Cardiac muscle cell (in vitro differentiated cells and primary cell): ENCODE measurements at regions not wholly inside any gene's neighbourhood (a gene's known extent, or its start where the extent isn't known, plus 50 kb on each side); places are given as distances from the start of the nearest gene placed in this dataset.

Source experiments
- DNase-seq, 2 donors: peaks; one replicate each; pipeline versions ENCODE4 v3.0.0 to v3.0.0-alpha.2; 2010 to 2017; ENCODE audit warnings: low read depth in 1 of 2, low spot score in 1 of 2
- H3K27ac ChIP-seq: fragments of 200-600 bp; sonication (generic); 2 replicates; pipeline ENCODE4 v1.5.1; 2016
- H3K27me3 ChIP-seq: fragments of 200-600 bp; sonication (generic); 2 replicates; pipeline ENCODE4 v1.6.0; 2016; ENCODE audit warnings: control low read depth
- H3K36me3 ChIP-seq: fragments of 200-600 bp; sonication (generic); 2 replicates; pipeline ENCODE4 v1.5.1; 2016; ENCODE audit warnings: control low read depth
- H3K4me1 ChIP-seq: fragments of 200-600 bp; sonication (generic); 2 replicates; pipeline ENCODE4 v1.8.1; 2017; ENCODE audit warnings: low read depth, mild to moderate bottlenecking, mixed run types
- H3K4me3 ChIP-seq: fragments of 200-600 bp; sonication (generic); 2 replicates; pipeline ENCODE4 v1.5.1; 2016; ENCODE audit warnings: mild to moderate bottlenecking
- H3K9me3 ChIP-seq: fragments of 200-600 bp; sonication (generic); 2 replicates; pipeline ENCODE4 v1.5.1; 2017; ENCODE audit warnings: low read depth, mild to moderate bottlenecking, control low read depth
- CTCF ChIP-seq: IDR thresholded peaks from 2 replicates; pipeline ENCODE4 v1.5.1; 2012; ENCODE audit warnings: low read depth, mild to moderate bottlenecking, low read length

GRCh38 chr13:50629966-50630365 lies 213.5 kb downstream of the DLEU7 start:
- H3K36me3 ChIP-seq = no peaks in the 10 kb centered on the region
- DNase-seq = no peak
- no peaks in the 10 kb centered on the region for H3K4me1 ChIP-seq
- no peaks in the 10 kb centered on the region for H3K9me3 ChIP-seq
- no peak overlapping the region for H3K4me3 ChIP-seq
- no peak overlapping the region for H3K27ac ChIP-seq
- no peak for TF ChIP-seq CTCF
- H3K27me3 ChIP-seq = no peaks in the 10 kb centered on the region

GRCh38 chr13:50631041-50631440 lies 212.5 kb downstream of the DLEU7 start:
- TF ChIP-seq CTCF = no peak
- Histone ChIP-seq H3K36me3 (no peaks in the 10 kb centered on the region), H3K27ac (no peak overlapping the region), H3K4me1 (no peaks in the 10 kb centered on the region), H3K27me3 (no peaks in the 10 kb centered on the region), H3K4me3 (no peak overlapping the region), H3K9me3 (no peaks in the 10 kb centered on the region)
- DNase-seq = no peak

GRCh38 chr13:50634339-50634738 lies 209.2 kb downstream of the DLEU7 start:
- Histone ChIP-seq H3K4me3 (no peak overlapping the region), H3K36me3 (no peaks in the 10 kb centered on the region)

GRCh38 chr13:50635504-50635903 lies 208.0 kb downstream of the DLEU7 start:
- H3K27me3 ChIP-seq = no peaks in the 10 kb centered on the region

More at GRCh38 chr13:50634339-50634738, 209.2 kb downstream of the DLEU7 start:
- TF ChIP-seq CTCF = no peak
- Histone ChIP-seq H3K4me1 (no peaks in the 10 kb centered on the region), H3K9me3 (no peaks in the 10 kb centered on the region), H3K27me3 (no peaks in the 10 kb centered on the region), H3K27ac (no peak overlapping the region)
- no peak for DNase-seq

GRCh38 chr13:50636007-50636704 lies 207.3 kb downstream of the DLEU7 start:
- no peak for TF ChIP-seq CTCF
- no peaks in the 10 kb centered on the region for H3K4me1 ChIP-seq
- H3K4me3 ChIP-seq = no peak overlapping the region
- no peaks in the 10 kb centered on the region for H3K9me3 ChIP-seq
- peak; percentile 58 to 68 for DNase-seq
- H3K36me3 ChIP-seq = no peaks in the 10 kb centered on the region
- H3K27me3 ChIP-seq = no peaks in the 10 kb centered on the region
- no peak overlapping the region for H3K27ac ChIP-seq

More at GRCh38 chr13:50635504-50635903, 208.0 kb downstream of the DLEU7 start:
- Histone ChIP-seq H3K4me1 (no peaks in the 10 kb centered on the region), H3K27ac (no peak overlapping the region), H3K4me3 (no peak overlapping the region), H3K9me3 (no peaks in the 10 kb centered on the region), H3K36me3 (no peaks in the 10 kb centered on the region)
- no peak for TF ChIP-seq CTCF
- DNase-seq = peak in 1 of 2 donors; percentile 97
